ENCODE measurements at regions not wholly inside any gene's neighbourhood (a gene's known extent, or its start where the extent isn't known, plus 50 kb on each side); places are given as distances from the start of the nearest gene placed in this dataset.

DNA sequence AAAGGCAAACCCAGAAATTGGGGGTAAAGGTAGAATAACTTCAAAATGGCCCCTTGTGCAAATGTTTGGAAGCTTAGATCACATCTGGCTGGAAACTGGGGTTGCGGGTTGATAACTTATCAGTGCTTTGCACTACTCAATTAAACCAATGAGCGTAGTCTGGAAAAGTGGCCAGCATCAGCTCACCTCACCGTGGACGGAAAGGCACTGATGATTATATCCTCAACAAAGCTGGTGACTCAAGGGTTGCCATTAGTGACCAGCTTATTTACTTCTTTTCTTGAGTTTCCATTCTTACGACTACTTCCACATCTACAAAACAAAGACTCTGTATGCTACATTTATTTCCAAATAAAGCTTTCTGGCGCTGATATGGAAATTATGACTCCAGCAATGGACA, 198.5 kb upstream of the HEY2 start:
- Histone ChIP-seq H3K9ac (ENCODE audit: low read length) (no peak overlapping the region), H3K79me2 (ENCODE audit: low read length) (no peaks in the 10 kb centered on the region), H3K4me1 (ENCODE audit: low read length) (no peaks in the 10 kb centered on the region), H3K9me3 (ENCODE audit: insufficient read depth, low read length) (no peaks in the 10 kb centered on the region), H3K27me3 (ENCODE audit: low read depth, low read length) (no peaks in the 10 kb centered on the region), H4K20me1 (ENCODE audit: insufficient read depth, low read length) (no peaks in the 10 kb centered on the region), H3K36me3 (replicated peaks; ENCODE audit: low read depth, low read length) (no peaks in the 10 kb centered on the region), H3K4me2 (ENCODE audit: low read length) (no peak overlapping the region), H3K27ac (ENCODE audit: low read length) (no peak overlapping the region), H3K4me3 (ENCODE audit: low read length) (no peak overlapping the region), H2AFZ (ENCODE audit: low read depth, low read length) (no peak overlapping the region)
- TF ChIP-seq EZH2phosphoT487 (IDR thresholded peaks at IDR 0.05; ENCODE audit: low read depth) (no peak), CTCF (IDR thresholded peaks at IDR 0.05; ENCODE audit: low read depth, low read length) (no peak)

- no peaks in the 10 kb centered on the region for H3K36me3 ChIP-seq (replicated peaks; ENCODE audit: low read depth, low read length)
- H3K9me3 ChIP-seq (ENCODE audit: insufficient read depth, low read length): no peaks in the 10 kb centered on the region
- no peak overlapping the region for H3K9ac ChIP-seq (ENCODE audit: low read length)
- H3K4me2 ChIP-seq (ENCODE audit: low read length): no peak overlapping the region
- H3K27ac ChIP-seq (ENCODE audit: low read length): no peak overlapping the region
- no peak overlapping the region for H2AFZ ChIP-seq (ENCODE audit: low read depth, low read length)
- no peak overlapping the region for H3K4me3 ChIP-seq (ENCODE audit: low read length)
- H4K20me1 ChIP-seq (ENCODE audit: insufficient read depth, low read length): no peaks in the 10 kb centered on the region
- no peaks in the 10 kb centered on the region for H3K27me3 ChIP-seq (ENCODE audit: low read depth, low read length)
- H3K79me2 ChIP-seq (ENCODE audit: low read length): no peaks in the 10 kb centered on the region
- TF ChIP-seq EZH2phosphoT487 (IDR thresholded peaks at IDR 0.05; ENCODE audit: low read depth) (no peak), CTCF (IDR thresholded peaks at IDR 0.05; ENCODE audit: low read depth, low read length) (no peak)
- no peaks in the 10 kb centered on the region for H3K4me1 ChIP-seq (ENCODE audit: low read length)
These were observed 196.6 kb upstream of the HEY2 start for GRCh38 chr6:125552819-125553218.

DNA sequence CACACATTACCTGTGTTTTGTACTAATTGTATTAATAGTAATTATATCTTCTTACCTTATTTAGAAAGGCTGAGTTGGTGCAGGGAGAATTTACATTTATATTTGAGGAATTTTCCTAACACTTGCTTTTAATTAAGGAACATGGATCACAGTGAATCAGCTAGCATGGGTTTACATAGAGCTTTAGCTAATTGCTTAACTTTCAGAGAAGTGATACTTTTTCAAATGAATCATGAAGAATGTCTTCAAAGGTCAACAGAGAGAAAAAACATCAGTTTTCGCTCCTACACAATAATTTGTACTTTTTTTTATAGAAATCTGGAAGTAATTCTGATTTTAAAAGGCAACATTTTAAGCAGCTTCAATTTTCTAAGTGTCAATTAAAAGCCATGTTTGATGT, 195.0 kb upstream of the HEY2 start:
- Histone ChIP-seq H3K79me2 (ENCODE audit: low read length) (no peaks in the 10 kb centered on the region), H3K4me1 (ENCODE audit: low read length) (no peaks in the 10 kb centered on the region), H3K4me3 (ENCODE audit: low read length) (no peak overlapping the region), H3K36me3 (replicated peaks; ENCODE audit: low read depth, low read length) (no peaks in the 10 kb centered on the region), H2AFZ (ENCODE audit: low read depth, low read length) (no peak overlapping the region), H4K20me1 (ENCODE audit: insufficient read depth, low read length) (no peaks in the 10 kb centered on the region), H3K27me3 (ENCODE audit: low read depth, low read length) (no peaks in the 10 kb centered on the region), H3K4me2 (ENCODE audit: low read length) (no peak overlapping the region), H3K9ac (ENCODE audit: low read length) (no peak overlapping the region), H3K27ac (ENCODE audit: low read length) (no peak overlapping the region), H3K9me3 (ENCODE audit: insufficient read depth, low read length) (no peaks in the 10 kb centered on the region)
- TF ChIP-seq EZH2phosphoT487 (IDR thresholded peaks at IDR 0.05; ENCODE audit: low read depth) (no peak), CTCF (IDR thresholded peaks at IDR 0.05; ENCODE audit: low read depth, low read length) (no peak)

DNA sequence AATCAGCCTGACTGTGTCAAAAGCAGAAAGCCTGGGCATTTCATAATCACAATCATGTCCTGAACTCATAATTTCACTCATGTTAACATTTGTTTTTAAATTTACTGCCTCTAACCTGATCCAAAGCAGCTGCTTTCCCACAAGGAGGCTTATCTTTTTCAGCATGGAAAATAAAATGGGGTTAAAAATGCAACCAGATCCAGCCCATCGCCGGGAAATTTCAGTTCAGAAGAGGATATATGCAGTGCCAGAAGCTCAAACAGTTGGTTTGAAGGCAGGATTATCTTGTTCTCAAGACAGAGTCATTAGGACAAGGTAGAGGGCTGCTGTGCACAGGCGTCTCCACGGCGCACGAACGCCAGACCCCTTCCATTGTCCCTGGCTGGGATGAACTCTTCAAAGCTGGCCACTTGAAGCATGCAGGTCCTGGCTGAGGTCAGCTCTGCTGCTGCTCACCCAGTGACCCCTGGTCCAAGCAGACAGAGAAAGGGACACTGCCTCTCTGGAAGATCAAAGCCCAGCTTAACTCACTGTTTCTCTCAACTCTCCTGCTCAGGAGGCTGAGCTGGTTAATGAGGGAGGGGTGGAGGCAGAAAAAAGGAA, 191.1 kb upstream of the HEY2 start:
- Histone ChIP-seq H3K27me3 (ENCODE audit: low read depth, low read length) (no peaks in the 10 kb centered on the region), H3K9ac (ENCODE audit: low read length) (no peak overlapping the region), H3K9me3 (ENCODE audit: insufficient read depth, low read length) (no peaks in the 10 kb centered on the region), H2AFZ (ENCODE audit: low read depth, low read length) (no peak overlapping the region), H3K4me2 (ENCODE audit: low read length) (no peak overlapping the region), H3K36me3 (replicated peaks; ENCODE audit: low read depth, low read length) (no peaks in the 10 kb centered on the region), H3K4me3 (ENCODE audit: low read length) (no peak overlapping the region), H4K20me1 (ENCODE audit: insufficient read depth, low read length) (no peaks in the 10 kb centered on the region), H3K79me2 (ENCODE audit: low read length) (no peaks in the 10 kb centered on the region), H3K27ac (ENCODE audit: low read length) (no peak overlapping the region), H3K4me1 (ENCODE audit: low read length) (no peaks in the 10 kb centered on the region)
- TF ChIP-seq CTCF (IDR thresholded peaks at IDR 0.05; ENCODE audit: low read depth, low read length) (no peak), EZH2phosphoT487 (IDR thresholded peaks at IDR 0.05; ENCODE audit: low read depth) (no peak)

Data from OCI-LY3 (cell line).